ENCODE measurements at regions not wholly inside any gene's neighbourhood (a gene's known extent, or its start where the extent isn't known, plus 50 kb on each side); places are given as distances from the start of the nearest gene placed in this dataset.

DNA sequence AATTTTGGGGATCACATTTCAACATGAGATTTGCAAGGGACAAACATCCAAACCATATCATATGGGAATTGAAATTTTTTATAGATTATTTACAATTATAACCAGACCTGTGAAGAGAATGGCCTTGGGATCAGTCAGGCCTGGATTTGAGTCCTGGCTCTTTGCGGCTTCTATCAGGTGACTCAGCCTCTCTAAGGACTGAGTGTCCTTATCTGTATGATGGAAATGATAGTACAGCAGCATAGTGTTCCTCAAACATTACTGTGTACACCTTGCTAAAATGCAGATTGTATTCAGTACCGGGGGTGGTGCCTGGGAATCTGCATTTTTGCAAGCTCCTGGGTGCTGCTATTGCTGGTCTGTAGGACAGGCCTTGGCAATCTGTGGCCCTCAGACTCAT, 206.7 kb upstream of the PROK2 start:
- H3K4me3 Mint-ChIP-seq, result no peak overlapping the region
- ATAC-seq (no peak), DNase-seq (ENCODE audit: low spot score) (no peak)
- H3F3A ChIP-seq (replicated peaks; ENCODE audit: low read depth), result no peaks in the 10 kb centered on the region
- no peak overlapping the region for H3K27ac ChIP-seq (ENCODE audit: low read depth)
- H3K4me3 ChIP-seq, result no peak overlapping the region
- H3K4me1 Mint-ChIP-seq, result peaks cover 25% of the 10 kb centered on the region
- H3K36me3 ChIP-seq (ENCODE audit: insufficient read depth), result no peaks in the 10 kb centered on the region
- peaks cover 6% of the 10 kb centered on the region; the same call in 2 of the 3 replicates for H3K9me3 Mint-ChIP-seq
- peaks cover 7% of the 10 kb centered on the region for H3K27me3 Mint-ChIP-seq (ENCODE audit: insufficient read depth, low read depth, poor library complexity)
- no peaks in the 10 kb centered on the region for H4K20me1 ChIP-seq (replicated peaks; ENCODE audit: insufficient read depth)
- no peak overlapping the region for H3K27ac Mint-ChIP-seq
- TF ChIP-seq NANOG (IDR thresholded peaks at IDR 0.05; ENCODE audit: borderline replicate concordance), result no peak
- TF ChIP-seq, protein P1, sequence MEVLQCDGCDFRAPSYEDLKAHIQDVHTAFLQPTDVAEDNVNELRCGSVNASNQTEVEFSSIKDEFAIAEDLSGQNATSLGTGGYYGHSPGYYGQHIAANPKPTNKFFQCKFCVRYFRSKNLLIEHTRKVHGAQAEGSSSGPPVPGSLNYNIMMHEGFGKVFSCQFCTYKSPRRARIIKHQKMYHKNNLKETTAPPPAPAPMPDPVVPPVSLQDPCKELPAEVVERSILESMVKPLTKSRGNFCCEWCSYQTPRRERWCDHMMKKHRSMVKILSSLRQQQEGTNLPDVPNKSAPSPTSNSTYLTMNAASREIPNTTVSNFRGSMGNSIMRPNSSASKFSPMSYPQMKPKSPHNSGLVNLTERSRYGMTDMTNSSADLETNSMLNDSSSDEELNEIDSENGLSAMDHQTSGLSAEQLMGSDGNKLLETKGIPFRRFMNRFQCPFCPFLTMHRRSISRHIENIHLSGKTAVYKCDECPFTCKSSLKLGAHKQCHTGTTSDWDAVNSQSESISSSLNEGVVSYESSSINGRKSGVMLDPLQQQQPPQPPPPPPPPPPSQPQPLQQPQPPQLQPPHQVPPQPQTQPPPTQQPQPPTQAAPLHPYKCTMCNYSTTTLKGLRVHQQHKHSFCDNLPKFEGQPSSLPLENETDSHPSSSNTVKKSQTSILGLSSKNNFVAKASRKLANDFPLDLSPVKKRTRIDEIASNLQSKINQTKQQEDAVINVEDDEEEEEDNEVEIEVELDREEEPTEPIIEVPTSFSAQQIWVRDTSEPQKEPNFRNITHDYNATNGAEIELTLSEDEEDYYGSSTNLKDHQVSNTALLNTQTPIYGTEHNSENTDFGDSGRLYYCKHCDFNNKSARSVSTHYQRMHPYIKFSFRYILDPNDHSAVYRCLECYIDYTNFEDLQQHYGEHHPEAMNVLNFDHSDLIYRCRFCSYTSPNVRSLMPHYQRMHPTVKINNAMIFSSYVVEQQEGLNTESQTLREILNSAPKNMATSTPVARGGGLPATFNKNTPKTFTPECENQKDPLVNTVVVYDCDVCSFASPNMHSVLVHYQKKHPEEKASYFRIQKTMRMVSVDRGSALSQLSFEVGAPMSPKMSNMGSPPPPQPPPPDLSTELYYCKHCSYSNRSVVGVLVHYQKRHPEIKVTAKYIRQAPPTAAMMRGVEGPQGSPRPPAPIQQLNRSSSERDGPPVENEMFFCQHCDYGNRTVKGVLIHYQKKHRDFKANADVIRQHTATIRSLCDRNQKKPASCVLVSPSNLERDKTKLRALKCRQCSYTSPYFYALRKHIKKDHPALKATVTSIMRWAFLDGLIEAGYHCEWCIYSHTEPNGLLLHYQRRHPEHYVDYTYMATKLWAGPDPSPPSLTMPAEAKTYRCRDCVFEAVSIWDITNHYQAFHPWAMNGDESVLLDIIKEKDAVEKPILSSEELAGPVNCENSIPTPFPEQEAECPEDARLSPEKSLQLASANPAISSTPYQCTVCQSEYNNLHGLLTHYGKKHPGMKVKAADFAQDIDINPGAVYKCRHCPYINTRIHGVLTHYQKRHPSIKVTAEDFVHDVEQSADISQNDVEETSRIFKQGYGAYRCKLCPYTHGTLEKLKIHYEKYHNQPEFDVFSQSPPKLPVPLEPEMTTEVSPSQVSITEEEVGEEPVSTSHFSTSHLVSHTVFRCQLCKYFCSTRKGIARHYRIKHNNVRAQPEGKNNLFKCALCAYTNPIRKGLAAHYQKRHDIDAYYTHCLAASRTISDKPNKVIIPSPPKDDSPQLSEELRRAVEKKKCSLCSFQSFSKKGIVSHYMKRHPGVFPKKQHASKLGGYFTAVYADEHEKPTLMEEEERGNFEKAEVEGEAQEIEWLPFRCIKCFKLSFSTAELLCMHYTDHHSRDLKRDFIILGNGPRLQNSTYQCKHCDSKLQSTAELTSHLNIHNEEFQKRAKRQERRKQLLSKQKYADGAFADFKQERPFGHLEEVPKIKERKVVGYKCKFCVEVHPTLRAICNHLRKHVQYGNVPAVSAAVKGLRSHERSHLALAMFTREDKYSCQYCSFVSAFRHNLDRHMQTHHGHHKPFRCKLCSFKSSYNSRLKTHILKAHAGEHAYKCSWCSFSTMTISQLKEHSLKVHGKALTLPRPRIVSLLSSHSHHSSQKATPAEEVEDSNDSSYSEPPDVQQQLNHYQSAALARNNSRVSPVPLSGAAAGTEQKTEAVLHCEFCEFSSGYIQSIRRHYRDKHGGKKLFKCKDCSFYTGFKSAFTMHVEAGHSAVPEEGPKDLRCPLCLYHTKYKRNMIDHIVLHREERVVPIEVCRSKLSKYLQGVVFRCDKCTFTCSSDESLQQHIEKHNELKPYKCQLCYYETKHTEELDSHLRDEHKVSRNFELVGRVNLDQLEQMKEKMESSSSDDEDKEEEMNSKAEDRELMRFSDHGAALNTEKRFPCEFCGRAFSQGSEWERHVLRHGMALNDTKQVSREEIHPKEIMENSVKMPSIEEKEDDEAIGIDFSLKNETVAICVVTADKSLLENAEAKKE (CRISPR knock-in tag; IDR thresholded peaks at IDR 0.05), result no peak
- no peak for TF ChIP-seq CREB1 (CRISPR knock-in tag; IDR thresholded peaks at IDR 0.05; ENCODE audit: low read depth)
- TF ChIP-seq EZH2 (IDR thresholded peaks at IDR 0.05; ENCODE audit: low read depth, unreplicated experiment), result no peak
- no peak for TF ChIP-seq EZH2phosphoT487 (IDR thresholded peaks at IDR 0.05; ENCODE audit: unreplicated experiment)
- TF ChIP-seq, protein P2, sequence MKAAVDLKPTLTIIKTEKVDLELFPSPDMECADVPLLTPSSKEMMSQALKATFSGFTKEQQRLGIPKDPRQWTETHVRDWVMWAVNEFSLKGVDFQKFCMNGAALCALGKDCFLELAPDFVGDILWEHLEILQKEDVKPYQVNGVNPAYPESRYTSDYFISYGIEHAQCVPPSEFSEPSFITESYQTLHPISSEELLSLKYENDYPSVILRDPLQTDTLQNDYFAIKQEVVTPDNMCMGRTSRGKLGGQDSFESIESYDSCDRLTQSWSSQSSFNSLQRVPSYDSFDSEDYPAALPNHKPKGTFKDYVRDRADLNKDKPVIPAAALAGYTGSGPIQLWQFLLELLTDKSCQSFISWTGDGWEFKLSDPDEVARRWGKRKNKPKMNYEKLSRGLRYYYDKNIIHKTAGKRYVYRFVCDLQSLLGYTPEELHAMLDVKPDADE (IDR thresholded peaks at IDR 0.05), result no peak
- TF ChIP-seq, protein P3, sequence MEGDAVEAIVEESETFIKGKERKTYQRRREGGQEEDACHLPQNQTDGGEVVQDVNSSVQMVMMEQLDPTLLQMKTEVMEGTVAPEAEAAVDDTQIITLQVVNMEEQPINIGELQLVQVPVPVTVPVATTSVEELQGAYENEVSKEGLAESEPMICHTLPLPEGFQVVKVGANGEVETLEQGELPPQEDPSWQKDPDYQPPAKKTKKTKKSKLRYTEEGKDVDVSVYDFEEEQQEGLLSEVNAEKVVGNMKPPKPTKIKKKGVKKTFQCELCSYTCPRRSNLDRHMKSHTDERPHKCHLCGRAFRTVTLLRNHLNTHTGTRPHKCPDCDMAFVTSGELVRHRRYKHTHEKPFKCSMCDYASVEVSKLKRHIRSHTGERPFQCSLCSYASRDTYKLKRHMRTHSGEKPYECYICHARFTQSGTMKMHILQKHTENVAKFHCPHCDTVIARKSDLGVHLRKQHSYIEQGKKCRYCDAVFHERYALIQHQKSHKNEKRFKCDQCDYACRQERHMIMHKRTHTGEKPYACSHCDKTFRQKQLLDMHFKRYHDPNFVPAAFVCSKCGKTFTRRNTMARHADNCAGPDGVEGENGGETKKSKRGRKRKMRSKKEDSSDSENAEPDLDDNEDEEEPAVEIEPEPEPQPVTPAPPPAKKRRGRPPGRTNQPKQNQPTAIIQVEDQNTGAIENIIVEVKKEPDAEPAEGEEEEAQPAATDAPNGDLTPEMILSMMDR (conservative IDR thresholded peaks at IDR 0.05; ENCODE audit: low read depth in 2 of 2), result no peak
- TF ChIP-seq STAT1 (IDR thresholded peaks at IDR 0.05; ENCODE audit: unreplicated experiment), result no peak
- TF ChIP-seq, protein P4, sequence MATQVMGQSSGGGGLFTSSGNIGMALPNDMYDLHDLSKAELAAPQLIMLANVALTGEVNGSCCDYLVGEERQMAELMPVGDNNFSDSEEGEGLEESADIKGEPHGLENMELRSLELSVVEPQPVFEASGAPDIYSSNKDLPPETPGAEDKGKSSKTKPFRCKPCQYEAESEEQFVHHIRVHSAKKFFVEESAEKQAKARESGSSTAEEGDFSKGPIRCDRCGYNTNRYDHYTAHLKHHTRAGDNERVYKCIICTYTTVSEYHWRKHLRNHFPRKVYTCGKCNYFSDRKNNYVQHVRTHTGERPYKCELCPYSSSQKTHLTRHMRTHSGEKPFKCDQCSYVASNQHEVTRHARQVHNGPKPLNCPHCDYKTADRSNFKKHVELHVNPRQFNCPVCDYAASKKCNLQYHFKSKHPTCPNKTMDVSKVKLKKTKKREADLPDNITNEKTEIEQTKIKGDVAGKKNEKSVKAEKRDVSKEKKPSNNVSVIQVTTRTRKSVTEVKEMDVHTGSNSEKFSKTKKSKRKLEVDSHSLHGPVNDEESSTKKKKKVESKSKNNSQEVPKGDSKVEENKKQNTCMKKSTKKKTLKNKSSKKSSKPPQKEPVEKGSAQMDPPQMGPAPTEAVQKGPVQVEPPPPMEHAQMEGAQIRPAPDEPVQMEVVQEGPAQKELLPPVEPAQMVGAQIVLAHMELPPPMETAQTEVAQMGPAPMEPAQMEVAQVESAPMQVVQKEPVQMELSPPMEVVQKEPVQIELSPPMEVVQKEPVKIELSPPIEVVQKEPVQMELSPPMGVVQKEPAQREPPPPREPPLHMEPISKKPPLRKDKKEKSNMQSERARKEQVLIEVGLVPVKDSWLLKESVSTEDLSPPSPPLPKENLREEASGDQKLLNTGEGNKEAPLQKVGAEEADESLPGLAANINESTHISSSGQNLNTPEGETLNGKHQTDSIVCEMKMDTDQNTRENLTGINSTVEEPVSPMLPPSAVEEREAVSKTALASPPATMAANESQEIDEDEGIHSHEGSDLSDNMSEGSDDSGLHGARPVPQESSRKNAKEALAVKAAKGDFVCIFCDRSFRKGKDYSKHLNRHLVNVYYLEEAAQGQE (IDR thresholded peaks at IDR 0.05; ENCODE audit: unreplicated experiment), result no peak
- no peak for TF ChIP-seq ZNF331 (CRISPR knock-in tag; IDR thresholded peaks at IDR 0.05; ENCODE audit: low read depth)
- TF ChIP-seq ZNF114 (CRISPR knock-in tag; IDR thresholded peaks at IDR 0.05), result no peak
- TF ChIP-seq POLR2AphosphoS5 (IDR thresholded peaks at IDR 0.05; ENCODE audit: low read depth), result no peak
- no peak for TF ChIP-seq JUNB (IDR thresholded peaks at IDR 0.05; ENCODE audit: unreplicated experiment)
- H3K27me3 ChIP-seq (ENCODE audit: insufficient read depth), result no peaks in the 10 kb centered on the region
- H3K79me2 ChIP-seq (replicated peaks; ENCODE audit: insufficient read depth), result no peaks in the 10 kb centered on the region
- H3K9me2 ChIP-seq (ENCODE audit: insufficient read depth), result 0 out of 2 replicates have a peak, but pooled peaks cover 5% of the 10 kb centered on the region
- H3K4me2 ChIP-seq, result no peak overlapping the region
- H3K4me1 ChIP-seq (ENCODE audit: insufficient read depth), result peaks cover 13% of the 10 kb centered on the region
- no peak overlapping the region for H2AFZ ChIP-seq
- H3K36me3 Mint-ChIP-seq (ENCODE audit: low read depth), result no peaks in the 10 kb centered on the region
